ENCODE measurements at regions not wholly inside any gene's neighbourhood (a gene's known extent, or its start where the extent isn't known, plus 50 kb on each side); places are given as distances from the start of the nearest gene placed in this dataset.

DNA sequence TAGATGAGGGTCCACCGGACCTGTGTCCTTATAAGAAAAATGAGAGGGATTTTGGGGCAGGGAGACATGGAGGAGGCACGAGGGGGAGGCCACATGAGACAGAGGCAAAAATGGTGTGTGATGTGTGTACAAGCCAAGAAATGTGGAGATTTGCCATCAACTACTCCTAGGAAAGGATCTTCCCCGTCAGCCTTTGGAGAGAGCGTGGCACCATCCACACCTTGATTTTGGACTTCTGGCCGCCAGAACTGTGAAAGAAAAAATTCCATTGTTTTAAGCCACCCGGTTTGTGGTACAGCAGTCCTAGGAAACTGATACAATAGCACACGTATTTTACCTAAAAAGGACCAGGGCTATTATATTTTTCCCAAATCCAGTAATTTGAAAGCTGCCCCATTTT, 829.0 kb upstream of the SALL3 start:
- no peak for DNase-seq (ENCODE audit: low read depth in 2 of 2)

DNA sequence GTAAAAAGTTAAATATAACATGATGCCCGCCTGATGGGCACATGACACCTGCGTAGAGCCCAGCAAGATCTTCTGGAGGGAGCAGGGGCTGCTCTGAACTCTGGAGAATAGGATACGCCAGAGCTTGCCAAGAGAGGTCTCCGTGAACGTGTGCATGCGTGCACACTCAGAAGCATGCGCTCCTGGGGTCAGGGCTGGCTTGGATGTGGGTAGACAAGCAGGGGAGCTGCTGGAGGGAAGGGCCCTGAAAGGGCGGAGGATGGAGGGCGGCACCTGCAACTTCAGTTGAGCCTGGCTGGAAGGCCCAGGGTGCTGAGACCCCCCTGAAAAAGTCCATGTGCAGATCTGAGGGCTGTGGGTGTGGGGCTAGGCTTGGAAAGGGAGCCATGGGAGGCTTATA, 828.4 kb upstream of the SALL3 start:
- DNase-seq (ENCODE audit: low read depth in 2 of 2): no peak

DNA sequence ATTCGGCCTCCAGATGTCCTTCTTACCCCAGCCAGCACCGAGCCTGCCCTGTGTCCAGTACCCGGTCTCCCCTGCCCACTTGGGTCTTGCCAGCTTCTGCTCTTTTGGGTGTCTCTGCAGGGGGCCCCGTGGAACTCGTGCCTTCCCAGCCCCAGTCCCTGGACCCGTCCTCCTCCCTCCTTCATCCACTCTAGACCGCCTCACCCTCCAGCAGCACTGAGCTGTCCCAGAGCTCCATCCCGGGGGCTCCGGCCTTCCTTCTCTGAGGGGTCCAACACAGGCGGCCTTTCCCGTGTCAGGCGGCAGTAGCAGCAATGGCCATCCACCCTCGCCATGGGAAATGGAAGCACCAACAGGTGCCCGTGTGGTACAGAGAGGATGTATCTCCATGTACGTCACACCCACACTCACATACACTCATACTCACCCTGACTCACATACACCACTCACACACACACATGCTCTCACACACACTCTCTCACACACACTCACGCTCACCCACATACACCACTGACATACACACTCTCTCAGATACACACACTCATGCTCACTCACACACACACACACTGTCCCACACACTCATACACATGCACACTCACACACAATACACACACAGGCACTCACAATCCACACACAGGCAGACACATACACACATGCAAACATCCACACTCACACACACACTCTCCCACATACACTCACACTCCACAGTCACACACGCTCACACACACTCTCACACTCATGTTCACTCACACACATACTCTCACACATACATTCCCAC, 827.5 kb upstream of the SALL3 start:
- DNase-seq (ENCODE audit: low read depth in 2 of 2): no peak

DNA sequence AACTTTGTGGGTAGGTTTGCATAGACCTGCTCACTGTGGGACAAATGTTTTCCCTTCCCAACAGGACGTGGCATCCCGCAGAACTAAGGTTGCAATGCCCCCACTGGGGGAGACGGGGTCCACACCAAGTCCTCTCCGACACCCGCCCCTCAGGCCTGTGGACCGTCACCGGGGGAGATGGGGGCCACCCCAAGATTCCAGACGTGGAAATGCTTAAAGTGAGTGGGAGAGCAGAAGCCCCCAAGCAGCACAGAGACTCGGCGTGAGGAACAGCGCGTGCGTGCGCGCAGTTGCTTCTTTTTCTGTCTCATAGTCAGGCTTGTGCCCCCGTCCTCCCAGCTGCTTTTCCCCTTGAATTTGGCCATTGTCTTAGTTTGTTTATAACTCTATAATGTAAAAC, 826.3 kb upstream of the SALL3 start:
- DNase-seq (ENCODE audit: low read depth in 2 of 2): no peak

DNA sequence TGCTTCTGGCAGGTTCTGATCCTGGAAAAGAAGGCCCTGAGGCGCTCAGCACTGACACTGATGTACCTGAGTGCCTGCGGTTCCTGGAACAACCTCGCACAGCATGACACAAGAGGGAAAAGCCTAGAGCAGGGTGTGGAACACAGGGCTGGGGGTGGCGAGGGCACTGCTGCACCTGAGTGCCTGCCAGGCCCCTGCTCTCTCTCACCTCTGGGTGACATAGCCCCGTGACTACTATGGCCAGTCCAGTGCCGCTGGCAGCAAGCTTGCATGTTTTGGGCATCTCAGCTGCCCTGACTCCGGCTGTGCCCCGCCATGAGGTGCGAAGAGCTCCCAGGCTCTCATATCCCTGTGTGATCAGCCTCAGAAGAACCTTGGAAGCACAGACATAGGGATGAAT, 825.2 kb upstream of the SALL3 start:
- no peak for DNase-seq (ENCODE audit: low read depth in 2 of 2)

DNA sequence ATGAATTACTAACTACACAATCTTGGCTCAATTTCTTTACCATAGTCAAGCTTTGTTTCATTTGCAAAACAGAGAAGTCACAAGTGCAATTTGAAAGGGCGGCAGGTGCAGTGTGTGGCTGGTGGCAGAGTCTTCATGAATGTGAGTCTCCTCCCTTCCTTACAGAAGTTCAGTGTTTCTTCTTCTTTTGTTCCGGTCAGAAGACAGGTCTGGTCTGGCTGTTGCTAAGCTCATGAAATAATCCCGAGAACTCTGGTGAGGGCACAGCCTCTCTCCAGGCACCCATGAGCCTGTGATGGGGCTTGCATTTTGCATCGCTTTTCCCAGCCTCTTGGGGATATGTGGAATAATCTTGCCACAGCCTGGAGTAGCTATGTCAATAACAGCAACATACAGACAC, 824.8 kb upstream of the SALL3 start:
- no peak for DNase-seq (ENCODE audit: low read depth in 2 of 2)

DNA sequence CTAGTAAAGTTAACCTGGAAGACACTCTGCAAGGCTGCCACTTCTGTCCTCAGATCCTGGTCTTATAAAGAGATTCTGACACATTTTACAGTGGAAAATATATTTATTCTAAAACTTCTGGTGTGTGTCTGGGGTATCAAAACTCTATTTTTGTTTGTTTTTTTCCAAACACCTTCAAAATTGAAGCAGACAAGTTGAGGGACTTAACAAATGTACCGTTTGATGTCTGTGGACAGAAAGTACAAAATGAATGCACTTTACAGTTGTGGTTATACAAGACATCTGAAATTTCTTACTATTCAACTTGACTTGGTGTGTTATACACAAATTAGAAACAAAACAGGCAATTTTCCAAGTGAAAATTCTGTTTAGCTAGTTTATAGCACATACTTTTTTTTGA, 823.2 kb upstream of the SALL3 start:
- DNase-seq (ENCODE audit: low read depth in 2 of 2): no peak

DNA sequence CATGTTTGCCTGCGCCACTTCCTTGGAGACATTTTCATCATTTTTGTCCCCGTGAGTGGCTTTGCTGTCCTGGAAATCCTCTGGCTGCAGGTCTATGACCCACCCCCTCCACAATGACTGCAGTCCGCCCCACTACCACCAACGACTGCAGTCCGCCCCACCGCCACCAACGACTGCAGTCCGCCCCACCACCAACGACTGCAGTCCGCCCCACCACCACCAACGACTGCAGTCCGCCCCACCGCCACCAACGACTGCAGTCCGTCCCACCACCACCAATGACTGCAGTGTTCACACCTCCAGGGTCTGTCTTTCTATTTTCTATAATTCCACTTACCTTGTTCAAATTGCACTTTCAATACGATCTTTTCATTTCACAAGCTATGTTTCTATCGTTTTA, 820.7 kb upstream of the SALL3 start:
- no peak for DNase-seq (ENCODE audit: low read depth in 2 of 2)

DNA sequence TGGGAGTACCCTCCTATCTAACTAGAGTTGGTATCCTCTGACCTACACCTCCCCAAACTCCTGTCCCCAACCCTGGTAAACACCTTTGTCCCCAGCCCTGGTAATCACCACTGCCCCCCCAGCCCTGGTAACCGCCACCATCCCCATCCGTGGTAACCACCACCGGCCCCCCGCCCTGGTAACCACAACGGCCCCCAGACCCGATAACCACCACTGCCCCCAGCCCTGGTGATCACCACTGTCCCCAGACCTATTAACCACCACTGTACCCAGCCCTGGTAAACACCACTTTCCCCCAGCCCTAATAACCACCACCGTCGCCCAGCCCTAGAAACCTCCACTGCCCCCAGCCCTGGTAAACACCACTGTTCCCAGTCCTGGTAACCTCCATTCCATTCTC, 820.2 kb upstream of the SALL3 start:
- DNase-seq (ENCODE audit: low read depth in 2 of 2): no peak

DNA sequence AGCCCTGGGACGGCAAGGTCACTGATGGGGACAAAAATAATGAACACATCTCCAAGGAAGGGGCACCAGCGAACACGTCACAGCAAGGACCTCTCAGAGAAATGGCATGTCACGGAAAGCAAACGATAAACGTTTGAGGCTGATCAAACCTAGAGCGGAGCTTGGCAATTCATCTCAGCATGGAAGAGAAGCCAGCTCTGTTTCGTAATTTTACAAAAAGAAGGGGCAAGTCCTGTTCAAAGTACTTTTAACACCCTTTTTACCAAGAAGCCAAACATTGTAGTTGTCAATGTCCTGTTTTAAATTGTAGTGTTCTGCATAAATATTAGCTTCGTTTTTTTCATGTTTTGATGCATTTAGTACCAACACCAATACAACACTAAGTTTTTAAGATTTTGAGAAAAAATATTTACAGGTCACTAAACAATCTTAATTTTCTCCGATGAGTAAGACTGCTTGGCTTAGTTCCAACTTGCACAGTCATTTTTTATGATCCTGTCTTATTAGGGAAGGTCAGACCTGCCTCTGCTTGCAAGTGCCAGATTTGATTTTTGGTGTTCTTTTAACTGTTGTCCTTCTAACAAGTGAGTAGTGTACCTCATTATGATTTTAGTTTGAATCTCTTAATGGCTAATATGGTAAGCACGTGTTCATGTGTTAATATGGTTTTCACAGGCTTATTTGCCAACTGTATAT, 818.5 kb upstream of the SALL3 start:
- no peak for DNase-seq (ENCODE audit: low read depth in 2 of 2)

DNA sequence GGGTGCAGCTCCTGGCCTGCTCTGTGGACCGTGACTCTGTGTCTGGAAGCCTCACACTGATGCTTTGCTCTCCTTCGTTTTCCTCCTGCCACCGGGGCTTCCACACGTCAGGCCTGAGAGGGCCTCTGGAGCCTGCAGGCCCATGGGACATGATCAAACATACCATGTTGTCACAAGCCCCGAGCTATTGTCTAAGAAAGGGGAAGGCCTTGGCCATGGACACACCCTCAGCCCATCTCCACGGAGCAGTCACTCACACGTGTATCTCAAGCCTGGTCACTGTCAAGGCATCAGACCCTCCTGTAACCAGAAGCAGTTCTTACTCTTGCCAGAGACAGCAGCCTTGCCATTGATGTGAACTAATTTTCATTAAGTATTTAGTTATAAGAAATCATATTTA, 814.1 kb upstream of the SALL3 start:
- no peak for DNase-seq (ENCODE audit: low read depth in 2 of 2)

DNA sequence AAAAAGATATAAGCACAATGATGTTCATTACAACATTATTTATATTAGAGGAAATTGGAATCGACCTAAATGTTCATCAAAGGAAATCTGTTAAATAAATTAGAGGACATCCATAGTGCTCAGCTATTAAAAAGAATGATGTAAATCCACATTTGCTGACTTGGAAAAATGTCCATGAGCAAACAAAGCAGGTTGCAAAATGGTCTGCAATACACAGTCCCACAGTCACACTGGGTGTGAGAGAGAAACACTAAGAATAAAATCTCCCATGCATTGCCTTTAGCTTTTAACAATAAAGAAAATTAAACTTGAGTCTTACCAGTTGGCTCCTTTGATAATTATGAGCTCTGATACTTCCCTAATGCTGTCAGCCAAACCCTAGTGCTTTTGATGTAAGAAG, 811.1 kb upstream of the SALL3 start:
- DNase-seq (ENCODE audit: low read depth in 2 of 2): no peak

DNA sequence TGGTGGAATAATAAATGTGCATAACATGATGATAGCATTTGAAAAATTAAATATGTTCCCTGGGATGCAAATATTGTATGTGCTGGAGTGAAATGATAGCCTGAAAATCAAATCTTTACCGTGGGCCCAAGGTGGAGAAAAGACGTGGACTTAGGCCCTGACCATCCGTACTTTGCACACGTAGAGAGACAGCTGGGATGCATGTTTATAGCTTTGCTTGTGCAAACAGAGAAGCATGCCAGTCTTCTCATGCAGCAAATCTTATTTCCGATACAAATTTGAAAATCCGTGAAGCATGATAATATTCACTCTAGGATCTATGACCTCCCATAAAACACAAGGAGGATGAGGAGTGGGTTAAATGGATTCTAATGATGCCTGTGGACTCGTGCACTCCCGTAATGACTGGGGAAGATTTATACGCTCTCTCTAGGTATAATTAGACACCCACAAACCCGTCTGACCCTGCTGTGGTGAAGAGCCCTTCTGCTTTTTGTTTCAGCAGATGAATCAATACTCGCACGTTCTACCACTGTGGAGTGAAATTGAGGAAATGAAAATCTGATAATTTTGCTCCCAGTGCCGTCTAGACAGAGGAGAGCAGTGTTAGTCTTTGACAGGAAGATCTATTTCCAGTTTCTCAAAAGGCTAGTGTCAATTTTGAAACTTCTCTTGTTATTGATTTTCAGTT, 810.3 kb upstream of the SALL3 start:
- DNase-seq (ENCODE audit: low read depth in 2 of 2): no peak

DNA sequence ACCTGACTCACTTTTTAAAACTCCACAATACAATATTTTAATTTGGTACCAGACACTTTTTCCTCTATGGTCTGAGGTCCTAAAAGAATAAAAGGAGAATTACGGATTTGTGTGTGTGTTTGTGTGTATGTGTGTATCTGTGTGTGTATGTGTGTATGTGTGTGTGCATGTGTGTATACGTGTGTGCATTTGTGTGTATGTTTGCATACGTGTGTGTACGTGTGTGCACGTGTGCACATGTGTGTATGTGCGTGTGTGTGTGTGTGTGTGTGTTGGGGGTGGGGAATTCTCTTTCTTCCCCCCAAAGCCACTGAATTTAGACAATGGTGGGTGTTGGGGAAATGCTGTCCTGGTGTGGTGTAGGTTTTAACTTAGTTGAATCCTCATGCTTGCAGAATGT, 807.7 kb upstream of the SALL3 start:
- no peak for DNase-seq (ENCODE audit: low read depth in 2 of 2)

DNA sequence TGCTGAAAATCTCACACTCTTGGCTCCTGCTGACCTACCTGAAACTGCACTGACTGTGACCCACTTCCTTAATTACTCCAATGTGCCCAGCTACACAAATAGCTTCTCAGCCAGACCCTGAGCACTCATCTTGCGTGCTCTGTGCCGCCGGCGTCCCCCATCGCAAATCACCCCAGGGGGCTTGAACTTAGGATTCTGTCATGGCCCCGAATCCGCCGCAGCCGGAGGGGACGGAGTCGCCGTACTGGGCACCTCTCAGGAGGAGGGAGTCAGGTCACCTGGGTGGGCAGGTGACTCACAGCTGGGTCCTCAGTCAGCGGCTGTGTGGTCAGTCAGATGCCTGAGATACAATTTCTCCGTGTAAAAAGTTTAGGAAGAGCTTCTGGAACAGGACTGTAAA, 804.9 kb upstream of the SALL3 start:
- no peak for DNase-seq (ENCODE audit: low read depth in 2 of 2)

DNA sequence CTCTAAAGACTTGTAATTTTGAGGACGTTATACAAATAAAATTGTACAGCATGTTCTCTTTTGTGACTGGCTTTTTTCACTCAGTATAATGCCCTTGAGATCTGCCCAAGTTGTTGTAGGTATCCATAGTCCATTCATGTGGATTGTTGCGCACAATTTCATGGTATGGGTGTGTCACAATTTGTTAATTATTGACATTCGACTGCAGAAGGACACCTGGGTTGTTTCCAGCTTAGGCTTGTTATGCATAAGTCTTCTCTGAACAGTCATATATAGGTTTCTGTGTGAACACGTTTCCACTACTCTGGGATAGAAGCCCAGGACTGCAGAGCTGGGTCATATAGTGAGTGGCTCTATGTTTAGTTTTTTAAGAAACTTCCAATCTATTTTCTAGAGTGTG, 800.8 kb upstream of the SALL3 start:
- DNase-seq (ENCODE audit: low read depth in 2 of 2): no peak

DNA sequence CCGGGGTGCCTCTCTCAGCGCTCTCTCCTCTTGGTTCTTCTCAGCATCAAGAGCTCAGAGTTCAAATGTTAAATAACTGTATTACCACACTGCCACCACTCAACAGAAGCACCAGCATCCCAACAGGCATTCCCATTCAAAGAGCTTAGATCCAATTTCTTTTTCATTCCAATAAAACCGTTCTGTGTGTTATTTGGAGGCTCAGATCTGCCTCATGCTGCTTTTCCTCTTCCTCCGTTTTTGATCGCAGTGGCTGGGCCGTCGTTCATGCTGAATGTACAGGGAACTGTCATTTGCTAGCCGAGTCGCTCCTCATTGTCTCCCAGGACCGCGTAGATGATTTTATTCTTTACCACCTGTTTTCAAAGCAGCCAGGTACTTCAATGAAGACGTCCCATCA, 798.9 kb upstream of the SALL3 start:
- no peak for DNase-seq (ENCODE audit: low read depth in 2 of 2)

DNA sequence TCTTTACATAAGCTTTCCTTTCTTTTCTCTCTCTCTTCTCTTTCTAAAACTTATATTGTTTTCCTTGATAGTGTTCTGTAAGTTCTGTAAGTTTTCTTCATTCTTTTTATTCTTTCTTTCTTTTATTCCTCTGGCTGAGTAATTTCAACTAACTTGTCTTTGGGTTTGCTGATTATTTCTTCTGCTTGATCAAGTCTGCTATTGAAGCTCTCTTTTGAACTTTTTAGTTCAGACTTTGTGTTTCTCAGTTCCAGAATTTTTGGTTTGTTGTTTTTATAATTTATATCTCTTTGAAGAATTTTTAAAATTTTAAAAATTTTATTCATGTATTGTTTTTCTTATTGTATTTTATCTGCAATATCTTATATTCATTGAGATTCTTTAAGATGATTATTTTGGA, 795.8 kb upstream of the SALL3 start:
- DNase-seq (ENCODE audit: low read depth in 2 of 2): no peak

DNA sequence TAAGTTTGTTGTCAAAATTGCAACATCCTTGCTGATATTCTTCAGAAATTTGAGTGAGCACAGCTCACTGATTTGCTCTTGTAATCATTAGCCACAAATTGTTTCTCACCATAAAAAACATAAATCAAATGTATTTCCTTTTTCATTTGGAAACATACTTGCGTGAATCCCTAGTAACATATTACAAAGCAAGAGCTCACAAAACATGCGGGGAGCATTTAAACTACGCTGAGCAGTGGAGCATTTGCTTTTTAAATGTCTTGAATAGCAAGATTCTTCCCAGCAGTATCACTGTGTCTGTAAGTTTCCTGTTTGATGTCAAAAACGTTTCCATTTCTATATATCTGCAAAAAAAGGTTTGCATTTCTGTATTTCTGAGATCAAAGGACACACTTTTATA, 788.3 kb upstream of the SALL3 start:
- DNase-seq (ENCODE audit: low read depth in 2 of 2): no peak

DNA sequence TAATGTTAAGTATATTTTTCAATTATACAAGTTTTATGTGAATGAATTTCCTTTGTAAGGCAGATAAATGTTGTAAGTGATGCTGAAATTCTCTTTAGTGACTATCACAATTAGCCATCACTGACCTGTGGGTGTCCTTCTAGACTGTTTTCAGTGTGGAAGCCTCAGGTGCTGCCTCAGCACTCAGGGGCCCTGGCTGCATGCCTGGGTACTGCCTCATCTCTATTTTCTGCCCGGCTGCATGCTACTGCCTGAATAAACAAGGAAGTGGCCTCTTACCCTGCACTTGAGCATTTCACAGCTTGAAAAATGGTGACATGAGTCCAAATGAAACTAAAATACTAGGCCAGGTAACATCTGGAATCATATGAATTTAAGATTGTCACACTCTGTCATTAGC, 787.6 kb upstream of the SALL3 start:
- no peak for DNase-seq (ENCODE audit: low read depth in 2 of 2)

DNA sequence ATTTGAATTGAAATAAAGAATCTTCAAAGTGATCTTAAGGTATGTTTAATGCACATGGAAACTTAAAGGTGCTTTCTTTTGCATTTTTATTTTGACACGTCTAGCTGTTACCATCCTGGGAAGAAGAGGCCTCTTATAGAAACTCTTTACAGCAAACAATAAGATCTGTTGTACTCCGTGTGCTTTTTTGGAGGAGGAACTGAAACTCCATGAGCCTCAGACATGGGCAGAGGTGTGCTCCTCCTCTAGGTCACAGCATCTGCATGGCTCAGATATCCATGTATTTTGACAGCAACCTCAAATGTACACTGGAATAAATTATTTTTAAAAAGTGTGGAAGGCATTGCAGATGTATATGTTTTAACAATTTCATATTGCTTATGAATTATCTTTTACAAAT, 783.3 kb upstream of the SALL3 start:
- no peak for DNase-seq (ENCODE audit: low read depth in 2 of 2)

DNA sequence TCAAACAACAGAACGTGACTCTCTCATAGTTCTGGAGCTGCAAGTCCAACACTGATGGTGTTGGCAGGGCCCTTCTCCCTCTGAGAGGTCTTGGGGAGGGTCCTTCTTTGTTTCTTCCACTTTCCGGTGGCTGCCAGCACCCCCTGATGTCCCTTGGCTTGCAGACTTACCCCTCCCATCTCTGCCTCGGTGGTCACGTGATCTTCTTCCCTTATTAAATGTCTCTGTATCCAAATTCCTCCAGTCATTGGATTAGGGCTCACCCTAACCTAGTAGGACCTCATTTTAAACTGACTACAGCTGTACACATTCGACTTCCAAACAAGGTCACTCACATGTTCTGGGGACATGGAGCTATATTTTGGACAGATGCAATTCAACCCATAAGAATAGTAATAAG, 780.6 kb upstream of the SALL3 start:
- no peak for DNase-seq (ENCODE audit: low read depth in 2 of 2)

DNA sequence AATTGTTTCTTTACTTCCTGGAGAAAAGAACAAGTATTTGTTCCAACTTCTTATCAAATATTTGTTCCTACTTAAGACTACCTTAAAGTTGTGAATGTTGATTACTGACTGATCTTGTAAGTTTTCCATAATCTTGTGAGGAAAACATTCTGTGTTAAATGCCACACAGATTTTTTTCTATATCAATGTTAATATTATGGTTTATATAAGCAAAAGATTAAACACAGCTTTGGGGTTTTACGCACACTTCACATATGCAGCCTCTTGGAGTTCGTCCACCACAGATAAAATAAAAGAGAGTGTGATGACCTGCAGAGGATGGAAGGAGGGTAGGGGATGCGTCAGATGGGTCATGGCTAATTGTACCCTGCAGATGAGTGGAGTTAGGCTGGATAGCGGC, 780.0 kb upstream of the SALL3 start:
- no peak for DNase-seq (ENCODE audit: low read depth in 2 of 2)

Measured in stimulated activated CD8-positive, alpha-beta memory T cell treated with anti-CD3 and anti-CD28 coated beads, Interleukin-2, amount 100 ng/mL, for 48 hours (primary cell).